ENCODE measurements at regions not wholly inside any gene's neighbourhood (a gene's known extent, or its start where the extent isn't known, plus 50 kb on each side); places are given as distances from the start of the nearest gene placed in this dataset.

DNA sequence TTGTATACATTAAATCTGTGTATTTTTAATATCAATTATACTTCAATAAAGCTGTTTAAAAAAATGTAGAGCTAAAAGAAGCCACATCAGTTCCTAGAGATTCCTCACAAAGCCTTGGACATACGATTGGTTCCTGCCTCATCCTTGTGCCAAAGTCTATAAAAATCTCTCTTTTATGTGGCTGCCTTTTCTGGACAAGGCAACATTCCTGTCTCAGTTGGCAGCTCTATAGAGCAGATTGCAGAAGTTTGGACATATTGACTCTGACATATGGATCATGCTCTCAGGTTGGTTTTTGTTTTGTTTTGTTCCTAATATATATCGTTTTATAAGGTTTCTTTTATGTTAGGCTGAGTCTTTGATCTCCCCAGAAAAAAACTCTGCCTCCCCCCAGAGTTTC, 148.9 kb downstream of the MAFB start:
- DNase-seq (ENCODE audit: low spot score), result peak; percentile 9

DNA sequence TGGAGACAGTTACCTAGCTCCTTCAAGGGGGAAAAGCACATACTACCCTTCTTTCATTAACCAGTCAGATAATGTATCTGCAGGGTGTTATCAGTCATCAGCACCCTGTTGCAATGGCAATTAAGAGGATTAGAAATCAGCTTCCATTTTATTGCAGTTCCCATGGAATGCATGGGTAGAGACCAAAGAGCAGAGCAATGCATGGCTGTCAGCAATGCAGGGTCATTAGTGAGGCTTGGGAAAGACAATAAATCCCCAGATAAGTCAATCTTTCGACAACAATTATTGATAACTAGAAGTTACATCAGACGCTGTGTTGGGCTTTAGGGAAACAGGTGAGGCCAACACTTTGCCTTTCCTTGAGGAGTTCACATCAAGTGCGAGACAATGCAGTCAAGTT, 150.9 kb downstream of the MAFB start:
- no peak for DNase-seq (ENCODE audit: low spot score)

DNA sequence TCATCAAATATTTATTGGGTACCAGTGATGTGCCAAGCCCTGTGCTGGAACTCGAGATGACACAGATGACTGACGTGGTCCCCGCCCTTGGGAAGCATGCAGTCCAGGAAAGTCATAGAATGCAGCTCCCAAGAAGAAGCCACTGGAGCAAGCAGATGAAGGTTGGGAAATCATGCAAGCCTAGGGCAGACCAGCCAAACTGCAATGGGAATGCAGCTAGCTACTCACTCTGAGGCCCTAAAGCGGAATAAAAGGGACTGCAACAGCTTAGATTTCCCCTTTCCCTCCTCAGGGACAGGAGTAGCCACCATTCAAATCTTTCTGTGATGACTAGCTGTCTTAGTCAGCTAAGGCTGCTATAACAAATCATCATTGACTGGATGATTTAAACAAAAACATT, 152.2 kb downstream of the MAFB start:
- no peak for DNase-seq (ENCODE audit: low spot score)

DNA sequence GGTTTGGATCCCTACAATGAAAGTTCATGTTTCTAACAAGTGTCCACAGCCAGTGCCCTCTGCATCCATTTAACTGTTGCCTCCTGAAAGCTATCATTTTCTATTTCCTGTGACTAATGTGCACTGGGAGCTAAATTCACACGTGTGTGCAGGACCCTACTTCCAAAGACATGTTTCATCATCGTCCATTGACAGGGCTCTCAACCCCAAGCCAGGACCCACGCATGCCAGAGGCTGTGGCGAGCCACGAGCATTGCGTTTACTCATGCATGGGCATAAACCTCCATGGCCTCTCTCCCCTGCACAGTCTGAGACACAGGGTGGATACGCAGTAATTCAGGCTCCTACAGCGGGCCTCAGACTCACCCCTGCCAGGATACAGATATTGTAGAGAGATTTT, 153.2 kb downstream of the MAFB start:
- no peak for DNase-seq (ENCODE audit: low spot score)

DNA sequence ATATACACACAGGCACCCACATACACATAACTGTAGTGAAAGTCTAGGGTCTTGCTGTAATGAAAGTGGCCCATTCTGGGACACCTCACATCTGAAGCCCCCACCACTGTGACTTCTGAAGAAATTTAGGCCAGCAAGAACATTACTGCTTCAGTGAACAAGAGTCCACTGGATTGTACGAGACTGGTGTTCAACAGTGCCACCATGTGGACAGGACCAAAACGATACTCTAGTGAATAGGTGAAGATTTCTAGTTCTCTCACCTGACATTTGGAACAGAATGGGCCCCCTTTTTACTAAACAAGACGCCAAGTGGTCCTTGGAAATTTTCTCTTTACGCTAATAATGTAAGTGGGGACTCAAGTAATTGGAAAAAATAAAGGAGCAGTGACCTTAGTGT, 156.9 kb downstream of the MAFB start:
- DNase-seq (ENCODE audit: low spot score), result no peak

DNA sequence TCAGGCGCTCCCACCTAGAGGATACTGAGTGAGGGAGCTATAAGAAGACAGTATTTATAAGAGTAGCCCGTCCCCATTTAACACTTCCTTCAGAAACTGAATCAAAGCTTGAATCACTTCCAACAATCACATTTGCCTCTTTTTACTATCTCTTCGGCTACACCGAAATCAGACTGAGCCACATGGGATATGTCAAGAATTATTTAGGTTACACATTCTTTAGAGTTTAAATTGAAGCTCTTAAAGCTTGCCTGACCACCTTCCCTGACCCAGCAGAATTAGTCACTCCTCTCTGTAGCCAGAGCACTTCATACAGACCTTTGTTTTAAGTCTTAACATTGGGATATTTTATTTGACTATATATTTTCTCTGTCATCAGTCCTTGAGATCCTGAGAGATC, 163.7 kb downstream of the MAFB start:
- no peak for DNase-seq (ENCODE audit: low spot score)

DNA sequence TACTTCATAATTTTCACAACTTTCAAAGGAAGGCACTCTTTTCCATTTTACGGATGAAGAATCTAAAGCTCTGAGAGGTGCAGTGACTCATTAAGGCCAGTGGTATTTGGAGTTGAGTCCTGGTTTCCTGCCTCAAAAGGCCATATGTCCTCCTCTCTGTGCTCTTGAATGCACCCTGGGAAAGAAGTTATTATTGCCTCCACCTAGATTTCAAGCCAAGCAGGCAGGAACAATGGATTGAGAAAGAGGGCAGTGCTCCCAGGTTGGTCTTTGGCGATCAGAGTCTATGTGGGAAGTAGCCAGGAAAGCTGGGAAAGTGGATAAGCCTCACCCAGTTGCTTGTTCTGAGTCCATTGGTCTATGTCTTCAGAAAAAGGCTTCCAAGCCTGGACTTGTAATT, 165.0 kb downstream of the MAFB start:
- DNase-seq (ENCODE audit: low spot score), result no peak

DNA sequence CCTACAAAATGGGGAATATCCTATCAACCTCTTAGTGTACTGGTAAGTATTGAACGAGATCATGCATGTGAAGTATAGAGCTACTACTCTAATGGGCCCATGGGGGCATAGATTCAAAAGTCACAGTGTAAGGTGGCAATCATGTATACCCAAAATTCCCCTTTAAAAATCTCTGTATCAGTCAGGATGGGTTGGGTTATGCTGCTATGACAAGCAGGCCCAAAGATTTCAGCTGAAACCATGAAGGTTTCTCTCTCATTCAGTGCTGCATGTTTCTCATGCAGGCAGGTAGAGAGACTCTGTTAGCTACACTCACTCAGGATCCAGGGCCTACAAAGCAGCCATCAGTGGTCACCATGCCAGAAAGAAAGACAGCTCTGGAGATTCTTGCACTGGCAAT, 166.6 kb downstream of the MAFB start:
- DNase-seq (ENCODE audit: low spot score), result no peak

DNA sequence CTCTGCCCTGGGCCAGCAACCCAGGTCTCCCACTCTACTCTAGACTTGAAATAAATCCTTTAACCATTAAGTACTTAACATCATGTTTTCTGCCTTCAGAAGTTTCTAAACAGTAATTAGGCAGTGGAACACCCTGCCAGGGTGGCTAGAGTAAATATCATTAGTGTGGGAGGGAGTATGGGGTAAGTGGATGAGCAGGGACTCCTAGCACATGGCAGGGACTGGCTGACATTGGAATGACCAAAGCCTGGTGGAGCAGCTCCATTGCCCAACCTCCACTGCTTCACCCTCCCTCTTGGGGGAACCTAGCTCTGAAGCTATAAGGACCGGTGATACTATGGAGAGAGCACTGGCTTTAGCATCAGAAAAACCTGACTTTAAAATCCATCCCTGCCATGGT, 167.1 kb downstream of the MAFB start:
- no peak for DNase-seq (ENCODE audit: low spot score)

DNA sequence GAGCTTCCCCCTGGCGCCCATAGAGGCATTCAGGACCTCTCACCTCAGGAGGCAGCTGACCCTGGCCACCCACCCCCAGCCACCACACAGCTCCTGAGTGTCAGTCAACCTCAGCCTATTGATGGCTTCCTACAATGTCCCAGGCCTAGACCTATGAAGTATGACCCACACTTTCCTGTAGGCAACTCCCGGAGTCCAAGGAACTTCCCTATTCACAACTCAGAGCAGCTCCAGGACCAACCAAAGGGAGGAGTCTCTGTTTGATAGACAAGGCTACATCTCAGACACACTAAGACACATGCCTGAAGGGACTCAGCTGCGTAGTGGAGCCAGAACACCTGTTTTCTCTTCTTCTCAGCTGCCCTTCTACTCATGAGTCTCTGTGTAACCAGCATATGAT, 169.1 kb downstream of the MAFB start:
- no peak for DNase-seq (ENCODE audit: low spot score)

DNA sequence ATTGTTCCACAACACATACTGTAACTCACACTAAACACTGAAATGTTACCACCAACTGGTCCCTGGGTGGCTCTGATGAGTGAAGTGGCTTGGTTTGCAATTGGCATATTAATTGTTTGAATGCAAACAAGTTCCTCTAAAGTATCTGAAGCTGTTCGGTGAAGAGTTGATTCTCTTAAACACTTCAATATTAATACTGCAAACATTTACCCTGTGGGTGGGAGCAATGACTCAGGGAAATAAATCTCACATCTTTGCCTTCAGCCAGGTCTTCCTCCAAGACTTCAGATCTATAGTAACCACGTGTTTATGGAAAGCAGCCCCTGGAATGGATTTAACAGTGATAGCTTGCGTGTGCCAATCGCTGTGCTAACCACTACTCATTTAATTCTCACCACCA, 176.0 kb downstream of the MAFB start:
- DNase-seq (ENCODE audit: low spot score), result no peak

DNA sequence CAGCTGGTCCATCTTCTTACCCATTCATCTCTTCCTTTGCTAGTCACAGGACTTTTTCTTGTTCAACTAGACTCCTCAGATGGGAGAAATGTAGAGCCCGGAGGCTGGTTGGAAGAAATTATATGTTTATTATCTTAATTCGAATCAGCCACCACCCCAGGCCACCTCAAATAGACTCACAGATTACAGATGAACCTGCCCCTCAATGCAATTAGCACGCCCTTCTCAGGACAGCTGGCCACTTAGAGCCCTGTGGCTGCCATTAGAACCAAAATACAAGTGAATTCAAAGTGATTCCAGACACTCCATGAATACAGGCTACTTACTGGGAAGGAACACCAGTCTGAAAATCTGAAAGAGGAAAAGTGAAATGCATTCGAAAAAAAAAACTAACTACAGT, 176.4 kb downstream of the MAFB start:
- no peak for DNase-seq (ENCODE audit: low spot score)

DNA sequence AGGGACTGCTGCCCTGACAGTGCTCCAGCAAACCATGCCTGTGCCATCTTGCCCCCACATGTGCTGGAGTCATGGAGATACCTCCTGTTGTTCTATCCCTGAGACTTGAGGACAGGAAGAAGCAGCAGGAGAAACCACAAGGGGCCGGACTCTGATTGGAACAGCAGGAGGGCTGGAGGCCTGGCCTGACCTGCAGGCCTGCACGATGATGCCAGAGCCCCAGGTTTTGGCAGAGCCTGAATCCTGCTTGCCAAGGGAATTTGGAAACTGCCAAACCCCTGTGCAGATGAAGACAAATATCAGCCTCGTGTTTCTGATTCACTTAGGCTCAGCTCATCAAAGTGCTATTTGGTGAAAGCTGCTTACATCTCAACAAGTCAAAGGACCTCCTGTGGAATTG, 177.6 kb downstream of the MAFB start:
- DNase-seq (ENCODE audit: low spot score), result no peak

DNA sequence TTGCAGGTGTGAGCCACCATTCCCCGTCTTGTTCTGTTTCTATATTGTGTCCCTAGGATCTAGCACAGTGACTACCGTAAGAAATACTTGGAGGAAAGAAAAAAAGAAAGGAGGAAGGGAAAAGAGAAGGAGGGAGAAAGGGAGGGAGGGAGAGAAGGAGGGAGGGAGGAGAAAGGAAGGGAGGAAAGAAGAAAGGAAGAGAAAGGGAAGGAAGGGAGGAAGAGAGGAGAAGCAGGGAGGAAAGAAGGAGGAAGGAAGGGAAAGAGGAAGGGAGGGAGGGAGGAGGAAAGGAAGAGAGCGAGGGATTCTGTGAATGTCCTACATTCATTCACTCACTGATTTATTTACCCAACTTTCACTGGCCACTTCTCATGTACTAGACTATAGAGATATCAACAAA, 178.4 kb downstream of the MAFB start:
- no peak for DNase-seq (ENCODE audit: low spot score)

DNA sequence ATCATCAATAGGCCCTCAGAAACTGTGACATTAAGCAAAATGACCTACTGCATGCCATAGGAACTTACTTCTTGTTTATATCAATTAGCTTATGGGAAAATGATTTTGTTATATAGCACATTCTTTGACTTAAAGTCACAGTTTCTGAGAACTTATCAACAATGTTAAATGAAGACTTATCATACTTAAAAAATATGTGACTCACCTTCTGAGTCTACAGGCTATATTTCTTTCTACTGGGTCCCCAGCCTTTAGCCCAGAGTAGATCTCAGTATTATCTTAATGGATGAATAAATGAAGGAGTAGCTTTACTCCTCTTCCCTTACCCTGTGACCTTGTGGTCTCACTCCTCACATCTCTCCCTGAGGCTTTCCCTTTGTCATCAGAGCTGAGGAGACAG, 180.2 kb downstream of the MAFB start:
- DNase-seq (ENCODE audit: low spot score), result no peak

DNA sequence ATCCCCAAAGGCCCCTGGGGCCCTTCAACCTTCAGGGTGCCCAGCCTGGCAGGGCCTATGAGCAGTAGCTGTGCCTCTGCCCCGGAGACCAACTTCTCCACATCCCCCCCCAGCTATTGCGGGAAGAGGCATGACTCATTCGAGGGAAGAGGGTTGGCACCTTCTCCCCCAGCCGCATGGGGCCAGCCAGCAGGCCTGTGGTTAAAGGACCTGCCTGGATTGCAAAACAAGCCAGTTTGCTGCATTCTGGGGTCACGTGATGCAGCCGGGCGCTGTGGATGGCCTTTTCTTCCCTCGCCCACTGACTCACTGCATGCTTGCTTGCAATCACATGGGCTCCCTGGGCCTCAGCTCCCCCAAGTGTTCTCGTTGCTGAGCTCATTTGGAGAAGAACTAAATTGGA, 182.5 kb downstream of the MAFB start:
- peak; percentile 69 for DNase-seq (ENCODE audit: low spot score)

DNA sequence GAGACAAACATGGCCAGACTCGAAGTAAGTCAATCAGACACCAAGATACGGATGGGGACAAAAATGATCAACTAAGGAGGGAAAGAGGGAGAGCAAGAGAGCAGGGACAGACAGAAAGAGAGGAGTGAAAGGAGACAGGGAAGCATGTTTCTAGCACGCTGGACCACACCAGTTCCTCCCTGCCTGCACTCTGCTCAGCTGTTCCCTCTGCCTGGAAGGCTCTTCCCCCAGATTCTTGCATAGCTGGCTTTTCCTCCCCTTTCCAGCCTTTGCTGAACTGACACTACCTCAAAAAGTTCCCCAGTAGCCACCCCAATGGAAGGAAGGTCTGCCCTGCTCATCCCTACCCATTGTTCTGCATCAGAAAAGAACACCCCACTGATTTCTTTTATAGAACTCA, 185.9 kb downstream of the MAFB start:
- no peak for DNase-seq (ENCODE audit: low spot score)

DNA sequence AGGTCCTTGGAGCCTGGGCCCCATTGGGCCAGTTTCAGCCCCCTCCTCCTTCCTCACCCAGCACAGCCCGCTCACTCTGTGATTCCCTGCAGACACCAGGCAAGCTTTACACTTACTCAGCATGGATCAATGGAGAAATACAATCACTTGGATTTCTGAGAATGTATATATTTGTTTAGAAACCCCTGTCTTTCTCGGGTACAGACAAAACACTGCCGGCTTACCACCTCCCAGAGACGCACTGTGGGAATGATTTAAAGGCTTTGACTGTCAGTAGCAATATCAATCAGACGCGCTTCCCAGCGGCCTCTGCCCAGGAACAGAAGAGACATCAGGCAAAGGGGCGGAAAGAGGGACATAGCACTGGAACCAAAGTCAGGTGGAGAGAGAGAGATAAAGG, 186.5 kb downstream of the MAFB start:
- DNase-seq (ENCODE audit: low spot score), result no peak

DNA sequence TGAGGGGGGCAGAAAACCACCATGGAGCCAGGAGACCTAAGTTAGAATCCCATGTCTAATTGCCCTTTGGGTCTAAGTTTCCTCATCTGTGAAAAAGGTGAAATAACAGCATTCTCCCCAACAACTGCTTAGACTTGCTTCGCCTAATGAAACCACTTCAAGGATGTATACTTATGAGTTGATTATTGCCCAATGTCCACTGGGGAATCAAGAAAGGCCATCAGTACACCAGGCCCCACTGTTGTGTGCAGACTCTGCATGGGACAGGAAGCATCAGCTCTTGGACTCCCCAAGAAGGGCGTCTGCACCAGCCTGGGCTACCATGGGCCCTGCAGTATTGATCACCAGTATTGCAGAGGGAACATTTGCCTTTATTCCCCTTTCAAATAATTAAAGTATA, 189.6 kb downstream of the MAFB start:
- no peak for DNase-seq (ENCODE audit: low spot score)

DNA sequence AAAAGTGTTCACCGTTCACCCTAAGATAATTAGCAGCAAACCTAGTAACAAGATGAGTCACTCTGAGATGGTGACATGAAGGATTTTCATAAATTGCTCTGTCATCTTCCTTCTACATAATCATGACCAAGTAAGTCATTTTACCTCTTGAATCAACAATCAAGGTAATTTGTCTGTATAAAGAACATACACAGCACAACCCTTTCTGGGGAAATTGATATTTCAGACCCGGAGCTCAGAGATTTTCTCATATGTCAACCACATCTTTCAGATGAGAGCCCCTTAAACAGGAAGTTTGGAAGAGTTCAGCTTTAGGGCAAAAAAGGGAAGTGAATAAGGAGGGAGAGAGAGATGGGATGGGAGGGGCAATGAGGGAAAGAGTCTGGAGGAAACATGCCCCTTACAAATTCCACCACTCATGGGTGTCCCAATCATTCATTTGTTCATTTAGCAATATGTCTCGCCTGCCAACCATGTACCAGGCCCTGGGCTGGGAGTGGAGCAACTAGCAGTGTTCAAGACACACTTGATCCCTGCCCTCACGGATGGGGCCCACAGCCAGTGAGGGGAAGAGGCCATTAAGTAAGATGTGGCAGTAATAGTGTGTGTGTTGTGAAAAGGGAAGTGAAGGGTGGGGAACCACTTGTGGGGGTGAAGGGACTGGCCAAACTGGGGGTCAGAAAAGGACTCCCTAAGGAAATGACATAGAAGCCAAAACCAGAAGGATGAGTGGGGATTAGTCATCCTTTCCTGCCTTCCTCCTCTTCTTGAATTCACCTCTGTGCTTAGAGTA, 190.9 kb downstream of the MAFB start:
- no peak for DNase-seq (ENCODE audit: low spot score)

DNA sequence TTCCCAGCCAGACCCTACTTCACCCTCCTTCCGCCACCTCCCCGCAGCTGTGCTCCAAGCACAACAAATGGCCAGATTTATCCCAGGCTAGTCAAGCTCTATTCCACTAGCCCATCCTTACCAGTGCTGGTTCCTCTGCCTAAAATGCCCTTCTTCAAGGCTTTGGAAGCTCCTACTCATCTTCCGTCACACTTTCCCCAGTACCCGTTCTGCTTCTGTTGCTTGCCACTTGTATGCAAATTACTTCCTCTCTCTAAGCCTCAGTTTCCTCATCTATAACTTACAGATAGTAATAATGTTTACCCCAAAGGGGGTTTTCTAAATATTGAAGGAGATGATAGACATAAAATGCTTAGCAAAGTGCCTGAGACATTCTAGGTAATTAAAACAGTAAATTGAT, 193.1 kb downstream of the MAFB start:
- no peak for DNase-seq (ENCODE audit: low spot score)

DNA sequence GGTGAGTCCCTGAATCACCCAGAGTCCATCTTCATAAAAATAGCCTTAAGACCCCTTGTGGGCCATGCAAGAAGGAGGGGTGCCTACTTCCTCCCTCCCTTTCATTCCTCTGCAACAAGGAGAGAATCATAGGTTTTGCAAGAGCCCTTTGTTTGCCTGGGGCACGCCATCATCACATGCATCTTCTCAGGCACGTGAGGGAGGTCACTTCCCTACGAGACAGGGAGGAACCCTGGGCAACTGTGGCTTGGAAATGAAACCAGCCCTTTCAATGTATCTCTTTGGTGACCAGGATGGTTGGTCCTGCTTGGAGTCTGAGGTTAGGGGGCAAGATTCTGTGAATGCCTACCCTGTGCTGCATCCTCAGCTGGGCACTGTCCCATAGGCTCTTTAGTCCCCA, 194.8 kb downstream of the MAFB start:
- no peak for DNase-seq (ENCODE audit: low spot score)

DNA sequence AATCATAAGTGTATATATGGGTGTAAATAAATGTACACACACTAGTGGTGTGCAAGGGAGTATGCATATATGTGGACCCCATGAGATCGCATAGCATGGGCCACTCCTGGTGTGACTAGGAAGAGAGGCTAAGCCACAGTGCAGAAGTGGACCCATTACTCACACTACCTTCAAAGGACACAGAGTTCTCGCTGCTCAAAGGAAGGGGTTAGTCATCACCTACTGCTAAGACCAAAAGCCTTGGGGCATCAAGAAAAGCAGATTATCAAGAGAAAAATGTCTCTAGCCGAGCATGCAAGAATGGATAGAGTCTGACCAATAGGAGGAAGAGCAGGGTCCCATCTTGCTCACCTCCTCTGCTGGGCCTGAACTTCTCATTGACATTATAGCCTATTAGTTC, 195.5 kb downstream of the MAFB start:
- no peak for DNase-seq (ENCODE audit: low spot score)

DNA sequence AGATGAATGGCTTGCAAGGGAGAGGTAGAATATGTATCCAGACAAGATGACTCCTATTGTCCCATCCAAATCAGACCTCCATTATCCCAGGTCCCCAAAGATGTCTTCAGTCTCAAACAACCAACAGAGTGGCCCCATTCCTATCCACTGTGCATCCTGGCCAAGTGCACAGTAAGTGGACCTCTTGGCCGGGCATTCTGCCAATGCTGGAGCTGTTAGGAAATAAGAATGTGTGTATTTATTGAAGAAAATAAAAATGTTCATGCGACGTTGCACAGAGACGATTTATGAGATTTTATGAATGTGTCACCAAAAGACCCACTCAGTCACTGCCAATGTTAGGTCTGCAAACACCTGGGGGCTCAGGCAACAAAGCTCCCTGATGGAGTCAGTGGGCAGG, 196.0 kb downstream of the MAFB start:
- DNase-seq (ENCODE audit: low spot score), result no peak

All from LoVo (cell line).